ENCODE measurements at regions not wholly inside any gene's neighbourhood (a gene's known extent, or its start where the extent isn't known, plus 50 kb on each side); places are given as distances from the start of the nearest gene placed in this dataset.

DNA sequence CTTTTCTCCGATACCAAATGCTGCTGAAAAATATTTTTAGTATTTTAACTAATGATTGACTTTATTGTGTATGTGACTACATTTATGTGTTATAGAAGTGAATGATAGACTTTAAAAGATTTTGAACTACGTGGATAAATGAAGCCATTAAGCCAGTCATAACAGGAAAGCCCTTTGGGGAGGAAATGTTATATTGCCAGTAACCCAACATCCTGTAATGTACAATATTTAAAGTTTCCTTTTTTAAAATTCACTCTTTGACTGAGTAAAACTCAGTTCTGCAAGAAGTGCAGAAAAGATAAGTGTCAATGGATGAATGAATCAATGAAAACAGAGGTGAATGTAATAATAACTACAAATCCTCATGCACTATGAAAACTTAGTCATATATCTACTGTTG lies 102.6 kb upstream of the TLE4 start:
- Histone ChIP-seq H3K27me3 (ENCODE audit: control insufficient read depth, insufficient read depth, low read length) (no peaks in the 10 kb centered on the region), H3K36me3 (ENCODE audit: control insufficient read depth, insufficient read depth, low read length) (no peaks in the 10 kb centered on the region), H3K4me3 (ENCODE audit: low read depth, low read length) (no peak overlapping the region)
- DNase-seq (ENCODE audit: low read depth): no peak
- TF ChIP-seq CTCF (IDR thresholded peaks at IDR 0.05; ENCODE audit: insufficient read depth, low read length, poor library complexity, severe bottlenecking): no peak

DNA sequence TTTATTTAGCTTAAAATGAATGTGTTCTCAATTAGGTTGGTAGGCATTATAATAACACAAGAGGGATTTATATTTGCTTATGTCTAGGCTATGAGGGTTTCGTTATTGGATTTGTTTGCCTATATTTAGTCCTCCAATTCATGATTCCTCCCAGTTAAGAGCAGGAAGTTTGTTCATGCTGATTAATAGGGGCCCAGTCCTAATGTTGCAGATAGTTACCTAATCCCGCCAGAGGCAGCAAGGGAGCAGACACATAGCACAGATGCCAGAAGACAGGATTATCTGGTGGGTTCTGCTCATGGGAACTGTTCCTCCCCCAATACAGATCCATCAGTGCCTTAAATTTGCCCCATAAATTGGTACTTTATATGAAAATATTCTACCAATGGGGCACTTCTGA lies 100.8 kb upstream of the TLE4 start:
- Histone ChIP-seq H3K4me3 (ENCODE audit: low read depth, low read length) (no peak overlapping the region), H3K36me3 (ENCODE audit: control insufficient read depth, insufficient read depth, low read length) (no peaks in the 10 kb centered on the region), H3K27me3 (ENCODE audit: control insufficient read depth, insufficient read depth, low read length) (no peaks in the 10 kb centered on the region)
- DNase-seq (ENCODE audit: low read depth): no peak
- TF ChIP-seq CTCF (IDR thresholded peaks at IDR 0.05; ENCODE audit: insufficient read depth, low read length, poor library complexity, severe bottlenecking): no peak

DNA sequence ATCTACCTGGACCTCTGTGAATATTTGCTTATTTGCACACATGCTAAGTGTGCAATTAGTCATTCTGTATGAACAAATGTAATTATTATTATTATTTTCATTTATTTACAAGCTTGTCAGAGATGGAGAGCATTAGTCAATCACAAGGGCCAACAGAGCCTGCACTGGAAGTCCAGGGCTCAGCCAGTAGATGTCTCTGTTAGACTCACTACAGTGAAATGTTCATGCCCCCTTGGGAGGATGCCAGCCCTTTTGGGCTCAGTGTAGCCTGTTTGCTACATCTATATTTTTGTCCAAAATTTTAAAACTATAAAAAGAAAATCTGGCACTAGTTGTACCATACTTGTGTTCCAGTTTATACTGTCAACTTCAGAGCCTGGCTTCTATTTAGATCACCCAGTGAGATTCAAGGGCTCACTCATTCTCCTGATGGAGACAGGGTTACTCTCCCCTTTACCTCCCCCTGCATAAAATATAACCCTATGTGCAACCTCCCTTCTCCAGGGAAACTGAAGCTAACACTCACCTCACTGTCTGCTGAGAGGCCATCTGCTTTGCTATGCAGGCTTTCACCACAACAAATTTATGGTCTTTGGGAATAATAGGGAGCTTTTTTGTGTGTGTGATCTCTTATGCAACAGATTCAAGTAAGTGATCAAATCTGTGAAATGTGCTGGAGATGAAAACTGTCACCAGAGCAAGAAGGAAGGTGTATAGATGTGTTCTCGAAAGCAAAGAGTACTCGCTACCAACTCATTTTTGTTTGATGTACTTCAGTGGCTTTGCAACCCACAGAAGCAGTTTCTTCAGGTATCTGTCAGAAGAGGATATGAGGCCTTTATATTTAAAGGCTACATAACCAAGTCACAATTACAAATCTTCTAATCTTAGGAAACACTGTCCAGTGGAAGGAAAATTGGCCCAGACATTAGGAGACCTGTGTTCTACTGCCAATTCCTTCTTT lies 99.9 kb upstream of the TLE4 start:
- H3K4me3 ChIP-seq (ENCODE audit: low read depth, low read length): no peak overlapping the region
- no peaks in the 10 kb centered on the region for H3K27me3 ChIP-seq (ENCODE audit: control insufficient read depth, insufficient read depth, low read length)
- no peak for TF ChIP-seq CTCF (IDR thresholded peaks at IDR 0.05; ENCODE audit: insufficient read depth, low read length, poor library complexity, severe bottlenecking)
- no peak for DNase-seq (ENCODE audit: low read depth)
- H3K36me3 ChIP-seq (ENCODE audit: control insufficient read depth, insufficient read depth, low read length): no peaks in the 10 kb centered on the region

- no peak for TF ChIP-seq CTCF (IDR thresholded peaks at IDR 0.05; ENCODE audit: insufficient read depth, low read length, poor library complexity, severe bottlenecking)
- H3K36me3 ChIP-seq (ENCODE audit: control insufficient read depth, insufficient read depth, low read length): no peaks in the 10 kb centered on the region
- no peaks in the 10 kb centered on the region for H3K27me3 ChIP-seq (ENCODE audit: control insufficient read depth, insufficient read depth, low read length)
- H3K4me3 ChIP-seq (ENCODE audit: low read depth, low read length): no peak overlapping the region
- DNase-seq (ENCODE audit: low read depth): no peak
Measured at GRCh38 chr9:79473704-79474103, 98.1 kb upstream of the TLE4 start.

DNA sequence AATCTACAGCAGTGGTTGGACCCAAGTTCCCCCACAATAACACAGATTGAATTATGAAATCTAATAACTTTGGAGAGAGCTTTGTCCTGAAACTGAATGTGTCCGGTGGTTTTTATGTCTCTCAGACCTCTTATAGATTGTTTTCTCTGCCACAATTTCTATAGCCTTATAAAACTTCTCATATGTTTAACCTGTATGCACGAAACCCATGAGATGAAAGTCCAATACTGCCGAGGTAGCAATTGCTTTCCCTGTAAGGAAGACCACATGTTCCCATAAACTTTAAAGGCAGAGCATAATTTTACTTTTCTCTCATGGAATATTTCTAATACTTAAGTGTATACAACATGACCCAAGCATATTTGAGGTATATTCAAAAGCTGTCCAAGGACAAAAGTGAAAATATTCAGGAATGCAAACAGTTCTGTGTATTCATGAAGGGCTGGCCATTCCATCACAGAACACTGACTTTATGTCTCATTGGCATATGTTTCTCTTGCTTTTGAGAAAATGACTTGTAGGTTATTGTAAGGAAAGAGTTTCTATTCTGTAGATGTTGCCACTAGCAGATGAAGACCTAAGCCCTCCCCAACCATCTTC lies 94.4 kb upstream of the TLE4 start:
- H3K36me3 ChIP-seq (ENCODE audit: control insufficient read depth, insufficient read depth, low read length): no peaks in the 10 kb centered on the region
- TF ChIP-seq CTCF (IDR thresholded peaks at IDR 0.05; ENCODE audit: insufficient read depth, low read length, poor library complexity, severe bottlenecking): no peak
- no peak for DNase-seq (ENCODE audit: low read depth)

More for the DNA sequence above, 94.4 kb upstream of the TLE4 start:
- no peak overlapping the region for H3K4me3 ChIP-seq (ENCODE audit: low read depth, low read length)
- no peaks in the 10 kb centered on the region for H3K27me3 ChIP-seq (ENCODE audit: control insufficient read depth, insufficient read depth, low read length)
